ENCODE measurements at regions not wholly inside any gene's neighbourhood (a gene's known extent, or its start where the extent isn't known, plus 50 kb on each side); places are given as distances from the start of the nearest gene placed in this dataset.

DNA sequence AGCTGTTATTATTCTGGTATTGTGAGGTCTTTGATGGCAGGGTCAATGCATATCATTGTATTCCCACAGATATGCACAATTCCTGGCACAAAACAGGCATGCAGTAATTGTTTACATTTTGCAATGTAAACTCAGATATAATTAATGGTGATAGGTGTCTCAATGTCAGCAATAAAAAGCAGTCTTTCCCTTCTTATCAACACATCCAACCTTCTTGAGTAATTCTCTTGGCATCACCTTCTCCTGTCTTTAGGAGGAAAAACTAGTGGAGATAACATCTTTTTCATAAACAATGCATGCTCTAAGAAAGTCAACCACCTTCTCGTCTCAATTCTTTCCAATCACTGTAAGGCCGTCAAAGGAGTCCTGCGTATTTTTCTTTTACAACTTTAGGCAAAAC lies 313.3 kb upstream of the GULP1 start:
- TF ChIP-seq, protein P1, sequence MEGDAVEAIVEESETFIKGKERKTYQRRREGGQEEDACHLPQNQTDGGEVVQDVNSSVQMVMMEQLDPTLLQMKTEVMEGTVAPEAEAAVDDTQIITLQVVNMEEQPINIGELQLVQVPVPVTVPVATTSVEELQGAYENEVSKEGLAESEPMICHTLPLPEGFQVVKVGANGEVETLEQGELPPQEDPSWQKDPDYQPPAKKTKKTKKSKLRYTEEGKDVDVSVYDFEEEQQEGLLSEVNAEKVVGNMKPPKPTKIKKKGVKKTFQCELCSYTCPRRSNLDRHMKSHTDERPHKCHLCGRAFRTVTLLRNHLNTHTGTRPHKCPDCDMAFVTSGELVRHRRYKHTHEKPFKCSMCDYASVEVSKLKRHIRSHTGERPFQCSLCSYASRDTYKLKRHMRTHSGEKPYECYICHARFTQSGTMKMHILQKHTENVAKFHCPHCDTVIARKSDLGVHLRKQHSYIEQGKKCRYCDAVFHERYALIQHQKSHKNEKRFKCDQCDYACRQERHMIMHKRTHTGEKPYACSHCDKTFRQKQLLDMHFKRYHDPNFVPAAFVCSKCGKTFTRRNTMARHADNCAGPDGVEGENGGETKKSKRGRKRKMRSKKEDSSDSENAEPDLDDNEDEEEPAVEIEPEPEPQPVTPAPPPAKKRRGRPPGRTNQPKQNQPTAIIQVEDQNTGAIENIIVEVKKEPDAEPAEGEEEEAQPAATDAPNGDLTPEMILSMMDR (conservative IDR thresholded peaks at IDR 0.05) = no peak
- no peak for TF ChIP-seq ZFX (IDR thresholded peaks at IDR 0.05)
